ENCODE measurements at regions not wholly inside any gene's neighbourhood (a gene's known extent, or its start where the extent isn't known, plus 50 kb on each side); places are given as distances from the start of the nearest gene placed in this dataset.
"Not testable (repeated sequence)": the region's sequence is repeated elsewhere in the genome, so short reads cannot be mapped to it uniquely, and the experiment has no call there.

DNA sequence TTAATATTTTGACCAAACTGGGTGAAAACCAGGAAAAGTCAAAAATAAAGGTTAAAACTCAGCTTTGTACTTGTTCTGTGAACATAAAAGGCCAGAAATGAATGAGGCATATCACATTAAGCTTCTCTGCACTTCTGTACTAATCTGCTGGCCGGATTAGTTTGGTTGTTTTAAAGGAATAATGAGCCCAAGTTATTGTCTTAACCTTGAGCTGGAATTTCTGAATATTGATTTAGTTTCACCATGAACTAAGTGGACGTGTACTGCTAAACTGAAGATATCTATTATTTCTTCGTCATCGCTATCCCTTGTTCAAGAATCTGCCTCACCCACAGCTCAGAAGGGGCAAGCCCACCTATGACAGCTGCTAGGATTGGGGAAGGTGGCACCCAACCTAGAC lies 101.1 kb upstream of the FRMD4A start:
- DNase-seq (ENCODE audit: low read depth), result no peak
- TF ChIP-seq CTCF (conservative IDR thresholded peaks at IDR 0.05; ENCODE audit: control insufficient read depth, insufficient read depth, low read depth, low read length), result no peak
- H3K4me3 ChIP-seq (ENCODE audit: control insufficient read depth, low read depth, low read length), result no peak overlapping the region

- no peak for DNase-seq (ENCODE audit: low read depth)
- TF ChIP-seq CTCF (conservative IDR thresholded peaks at IDR 0.05; ENCODE audit: control insufficient read depth, insufficient read depth, low read depth, low read length), result no peak
- no peak overlapping the region for H3K4me3 ChIP-seq (ENCODE audit: control insufficient read depth, low read depth, low read length)
Measured at GRCh38 chr10:14429043-14429700, 98.4 kb upstream of the FRMD4A start.

DNA sequence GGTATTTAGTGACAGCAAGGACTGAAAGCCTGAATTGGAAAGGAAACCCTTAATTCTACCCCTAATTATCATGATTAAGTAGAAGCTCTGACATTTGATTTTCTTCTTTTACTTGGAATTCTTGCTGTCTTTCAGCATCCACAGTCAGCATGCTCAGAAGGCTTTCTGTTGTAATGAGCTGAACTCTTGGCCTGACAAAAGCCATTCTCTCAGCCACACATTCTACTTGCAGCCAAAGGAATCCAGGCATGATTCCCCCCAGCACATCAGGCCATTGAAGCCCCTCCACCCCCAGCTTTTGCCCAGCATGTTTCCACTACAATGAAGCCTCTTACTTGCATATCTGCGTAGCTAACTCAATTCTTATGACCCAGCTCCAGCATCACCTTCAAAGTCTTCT lies 94.3 kb upstream of the FRMD4A start:
- no peak for TF ChIP-seq CTCF (conservative IDR thresholded peaks at IDR 0.05; ENCODE audit: control insufficient read depth, insufficient read depth, low read depth, low read length)
- no peak for DNase-seq (ENCODE audit: low read depth)
- H3K4me3 ChIP-seq (ENCODE audit: control insufficient read depth, low read depth, low read length), result no peak overlapping the region

GRCh38 chr10:14423111-14423744 lies 92.5 kb upstream of the FRMD4A start:
- DNase-seq (ENCODE audit: low read depth), result no peak
- H3K4me3 ChIP-seq (ENCODE audit: control insufficient read depth, low read depth, low read length), result no peak overlapping the region
- no peak for TF ChIP-seq CTCF (conservative IDR thresholded peaks at IDR 0.05; ENCODE audit: control insufficient read depth, insufficient read depth, low read depth, low read length)

DNA sequence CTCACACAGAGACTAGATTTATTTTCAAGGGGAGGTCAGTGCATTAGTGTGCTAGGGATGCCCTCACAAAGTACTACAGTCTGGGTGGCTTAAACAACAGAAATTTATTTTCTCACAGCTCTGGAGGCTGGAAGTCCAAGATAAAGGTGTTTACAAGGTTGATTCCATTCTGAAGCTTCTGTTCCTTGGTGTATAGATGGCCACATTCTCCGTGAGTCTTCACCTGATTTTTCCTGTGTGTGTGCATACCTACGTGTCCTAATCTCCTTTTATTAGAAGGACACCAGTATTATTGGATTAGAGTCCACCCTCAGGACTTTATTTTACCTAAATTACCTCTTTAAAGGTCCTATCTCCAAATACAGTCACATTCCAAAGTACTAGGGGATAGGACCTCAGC lies 91.7 kb upstream of the FRMD4A start:
- no peak for DNase-seq (ENCODE audit: low read depth)
- H3K4me3 ChIP-seq (ENCODE audit: control insufficient read depth, low read depth, low read length), result no peak overlapping the region
- no peak for TF ChIP-seq CTCF (conservative IDR thresholded peaks at IDR 0.05; ENCODE audit: control insufficient read depth, insufficient read depth, low read depth, low read length)

DNA sequence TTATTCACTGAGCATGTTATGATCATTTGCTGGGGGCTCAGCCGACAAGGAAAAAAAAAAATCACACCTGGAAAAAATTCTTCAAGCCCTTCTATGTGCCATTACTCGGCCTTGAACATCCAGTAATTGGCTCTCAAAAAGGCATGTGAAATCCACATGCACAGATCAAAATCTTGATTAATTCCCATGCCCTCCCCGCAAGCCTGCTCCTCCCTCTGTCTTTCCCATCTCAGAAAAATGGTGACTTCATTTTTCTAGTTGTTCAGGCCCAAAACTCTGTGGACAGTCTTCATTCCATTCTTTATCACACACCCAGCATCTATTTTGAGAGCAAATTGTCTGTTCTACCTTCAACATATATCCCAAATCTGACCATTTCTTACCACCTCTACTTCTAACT lies 91.2 kb upstream of the FRMD4A start:
- no peak for TF ChIP-seq CTCF (conservative IDR thresholded peaks at IDR 0.05; ENCODE audit: control insufficient read depth, insufficient read depth, low read depth, low read length)
- DNase-seq (ENCODE audit: low read depth), result no peak

DNA sequence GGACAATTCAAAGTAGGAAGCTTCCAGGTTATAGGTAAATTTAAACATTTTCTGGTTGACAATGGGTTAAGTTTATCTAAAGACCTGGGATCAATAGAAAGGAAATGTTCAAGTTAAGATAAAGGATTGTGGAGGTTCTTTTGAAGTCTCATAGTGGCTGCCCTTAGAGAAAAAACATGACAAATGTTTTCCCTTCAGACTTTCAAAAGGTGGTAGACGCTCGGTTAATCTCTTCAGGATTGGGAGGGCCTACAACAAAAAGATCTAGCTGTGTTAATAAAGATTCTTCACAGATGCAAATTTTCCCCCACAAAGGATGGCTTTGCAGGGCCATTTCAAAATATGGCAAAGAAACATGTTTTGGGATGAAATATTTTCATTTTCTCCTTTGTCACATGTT lies 86.6 kb upstream of the FRMD4A start:
- DNase-seq (ENCODE audit: low read depth); H3K4me3 ChIP-seq (ENCODE audit: control insufficient read depth, low read depth, low read length): not testable (repeated sequence)

More for the DNA sequence above, 91.2 kb upstream of the FRMD4A start:
- H3K4me3 ChIP-seq (ENCODE audit: control insufficient read depth, low read depth, low read length), result no peak overlapping the region

Data from fibroblast of mammary gland (primary cell).